Activated naive CD4-positive, alpha-beta T cell treated with anti-CD3 and anti-CD28 coated beads for 36 hours (primary cell): ENCODE measurements at regions not wholly inside any gene's neighbourhood (a gene's known extent, or its start where the extent isn't known, plus 50 kb on each side); places are given as distances from the start of the nearest gene placed in this dataset.
"Not testable (repeated sequence)": the region's sequence is repeated elsewhere in the genome, so short reads cannot be mapped to it uniquely, and the experiment has no call there.

Experiments used
- CTCF ChIA-PET: fragments of 350-600 bp; sonication (Branson Sonifier 250); formaldehyde crosslinking; loops from one replicate; lab custom pipeline; 2021; ENCODE audit warnings: antibody characterized with exemption; lab: Charles Lee
- DNase-seq: peaks from one replicate; pipeline ENCODE4 v3.0.0-alpha.2; 2020
- H3K27ac Mint-ChIP-seq: one replicate; pipeline ENCODE4 v1.8.0; 2021; ENCODE audit warnings: mild to moderate bottlenecking, mixed read lengths
- H3K27me3 Mint-ChIP-seq: one replicate; pipeline ENCODE4 v1.8.0; 2021; ENCODE audit warnings: low read depth, mixed read lengths
- H3K36me3 Mint-ChIP-seq: one replicate; pipeline ENCODE4 v1.8.0; 2021; ENCODE audit warnings: low read depth, mixed read lengths
- H3K4me1 Mint-ChIP-seq: one replicate; pipeline ENCODE4 v1.8.0; 2021; ENCODE audit warnings: low read depth, mixed read lengths
- H3K4me3 Mint-ChIP-seq: one replicate; pipeline ENCODE4 v1.8.0; 2021; ENCODE audit warnings: mild to moderate bottlenecking, moderate library complexity, mixed read lengths
- H3K9me3 Mint-ChIP-seq: one replicate; pipeline ENCODE4 v1.8.0; 2021; ENCODE audit warnings: mixed read lengths
- intact Hi-C: fragments of 100-400 bp; cut with micrococcal nuclease; formaldehyde crosslinking; loops from one replicate; pipeline ENCODE4 v1.15.1; 2023

DNA sequence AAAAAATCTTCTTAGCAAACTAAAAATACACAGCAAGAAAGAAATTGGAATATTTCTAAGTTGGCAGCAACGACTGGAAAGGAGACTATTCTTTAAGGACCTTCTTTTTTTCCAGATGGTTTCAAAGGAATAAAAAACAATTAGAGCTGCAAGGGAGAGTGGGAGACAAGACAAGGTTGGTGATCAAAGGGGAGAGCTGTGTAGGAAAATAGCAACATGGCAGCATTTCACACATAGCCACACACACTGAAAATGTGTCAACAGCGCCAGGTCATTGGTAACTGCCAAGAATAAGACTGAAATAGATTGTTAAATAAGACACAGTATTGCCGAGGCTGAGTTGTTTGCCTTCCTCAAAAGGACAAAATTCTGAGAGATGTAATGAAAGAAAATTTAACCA is 88.1 kb upstream of the TLE1 start:
- Mint-ChIP-seq H3K4me1 (no peaks in the 10 kb centered on the region), H3K9me3 (no peaks in the 10 kb centered on the region), H3K4me3 (no peak overlapping the region), H3K27ac (no peak overlapping the region), H3K27me3 (no peaks in the 10 kb centered on the region), H3K36me3 (no peaks in the 10 kb centered on the region)
- DNase-seq: no peak
- CTCF ChIA-PET: no interaction called here
- intact Hi-C loops: no loop called here

DNA sequence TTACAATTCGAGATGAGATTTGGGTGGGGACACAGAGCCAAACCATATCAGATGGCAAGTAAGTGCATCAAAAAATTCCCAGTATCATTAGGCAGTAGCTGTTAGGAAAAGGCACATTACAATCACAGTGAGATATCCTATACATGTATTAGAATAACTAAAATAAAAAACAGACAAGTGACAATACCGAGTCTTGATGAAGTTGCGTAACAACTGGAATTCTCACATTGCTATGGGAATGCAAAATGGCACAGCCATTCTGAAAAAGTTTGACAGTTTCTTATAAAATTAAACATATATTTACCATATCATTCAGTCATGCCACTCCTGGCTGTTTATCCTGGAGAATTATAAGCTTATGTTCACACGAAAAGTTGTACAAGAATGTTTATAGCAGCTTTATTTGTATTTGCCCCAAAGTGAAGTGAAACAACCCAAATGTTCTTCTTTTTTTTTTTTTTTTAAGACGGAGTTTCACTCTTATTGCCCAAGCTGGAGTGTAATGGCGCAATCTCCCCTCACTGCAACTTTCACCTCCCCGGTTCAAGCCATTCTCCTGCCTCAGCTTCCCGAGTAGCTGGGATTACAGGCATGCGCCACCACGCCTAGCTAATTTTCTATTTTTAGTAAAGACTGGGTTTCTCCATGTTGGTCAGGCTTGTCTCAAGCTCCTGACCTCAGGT is 93.1 kb upstream of the TLE1 start:
- no peak overlapping the region for H3K4me3 Mint-ChIP-seq
- CTCF ChIA-PET: no interaction called here
- no peaks in the 10 kb centered on the region for H3K4me1 Mint-ChIP-seq
- intact Hi-C loops: no loop called here
- no peak overlapping the region for H3K27ac Mint-ChIP-seq
- H3K36me3 Mint-ChIP-seq: no peaks in the 10 kb centered on the region
- no peaks in the 10 kb centered on the region for H3K27me3 Mint-ChIP-seq
- no peaks in the 10 kb centered on the region for H3K9me3 Mint-ChIP-seq
- no peak for DNase-seq

DNA sequence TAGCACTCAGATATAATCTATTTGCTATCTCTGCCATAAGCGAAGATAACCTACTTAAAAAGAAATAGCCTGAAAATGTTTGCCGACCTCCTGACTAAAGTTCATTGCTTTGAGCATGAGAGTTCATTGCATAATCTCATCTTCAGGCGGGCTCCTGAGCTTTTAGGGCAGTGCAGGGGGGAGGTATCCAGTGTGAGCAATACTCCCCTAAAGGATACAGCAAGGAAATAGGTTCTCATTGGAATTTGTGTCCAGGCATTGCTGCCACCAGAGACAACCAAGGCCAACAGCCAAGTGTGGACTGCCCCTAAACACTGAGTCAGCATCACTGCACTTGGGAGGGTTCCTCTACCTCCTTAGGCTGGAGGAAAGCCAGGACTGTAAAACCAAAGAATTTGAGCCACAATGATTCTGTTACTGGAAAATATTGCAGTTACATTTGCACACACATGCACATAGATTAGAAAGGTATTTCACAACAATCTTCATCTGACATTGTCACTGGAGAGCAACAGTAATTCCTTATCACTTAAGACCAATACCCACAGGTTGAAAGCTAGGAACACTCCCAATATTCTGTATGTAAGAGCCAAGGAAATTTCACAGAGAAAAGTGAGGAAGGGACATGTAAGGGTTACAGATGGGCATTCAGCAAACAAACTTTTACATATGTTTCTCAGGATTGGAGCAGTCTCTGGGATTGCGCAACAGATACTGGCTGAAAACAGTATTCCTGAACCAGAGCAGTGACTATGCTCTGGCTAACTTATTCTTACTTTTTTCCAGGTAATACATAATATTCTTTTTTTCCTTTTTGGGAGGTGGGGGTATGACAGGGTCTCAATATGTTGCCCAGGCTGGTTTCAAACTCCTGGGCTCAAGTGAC is 98.6 kb upstream of the TLE1 start:
- DNase-seq: no peak
- Mint-ChIP-seq H3K36me3 (no peaks in the 10 kb centered on the region), H3K27me3 (no peaks in the 10 kb centered on the region), H3K9me3 (peaks cover 3% of the 10 kb centered on the region), H3K4me1 (no peaks in the 10 kb centered on the region), H3K4me3 (no peak overlapping the region), H3K27ac (no peak overlapping the region)
- CTCF ChIA-PET: no interaction called here
- intact Hi-C loops: no loop called here

DNA sequence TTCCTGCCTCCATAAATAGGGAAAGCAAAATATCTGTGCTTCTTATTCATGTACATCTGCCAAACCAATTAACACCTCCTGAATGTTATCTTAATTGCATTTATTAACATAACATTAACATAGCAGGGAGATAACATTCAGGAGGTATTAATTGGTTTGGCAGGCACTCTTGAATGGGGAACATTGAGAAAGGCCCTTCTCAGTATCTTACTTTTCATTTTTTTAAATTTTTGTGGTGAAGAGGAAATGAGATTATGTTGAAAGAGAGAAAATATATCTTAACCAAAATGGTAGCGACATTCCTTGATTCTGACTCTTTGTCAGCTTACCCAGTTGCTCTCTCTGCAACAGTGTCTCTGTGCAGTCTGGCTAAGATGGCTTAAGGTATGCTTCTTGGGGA is 100.4 kb upstream of the TLE1 start:
- CTCF ChIA-PET: no interaction called here
- intact Hi-C loops: no loop called here
- no peaks in the 10 kb centered on the region for H3K36me3 Mint-ChIP-seq
- H3K27ac Mint-ChIP-seq: no peak overlapping the region
- H3K4me3 Mint-ChIP-seq: no peak overlapping the region
- peaks cover 3% of the 10 kb centered on the region for H3K9me3 Mint-ChIP-seq
- DNase-seq: no peak
- H3K27me3 Mint-ChIP-seq: no peaks in the 10 kb centered on the region
- no peaks in the 10 kb centered on the region for H3K4me1 Mint-ChIP-seq

DNA sequence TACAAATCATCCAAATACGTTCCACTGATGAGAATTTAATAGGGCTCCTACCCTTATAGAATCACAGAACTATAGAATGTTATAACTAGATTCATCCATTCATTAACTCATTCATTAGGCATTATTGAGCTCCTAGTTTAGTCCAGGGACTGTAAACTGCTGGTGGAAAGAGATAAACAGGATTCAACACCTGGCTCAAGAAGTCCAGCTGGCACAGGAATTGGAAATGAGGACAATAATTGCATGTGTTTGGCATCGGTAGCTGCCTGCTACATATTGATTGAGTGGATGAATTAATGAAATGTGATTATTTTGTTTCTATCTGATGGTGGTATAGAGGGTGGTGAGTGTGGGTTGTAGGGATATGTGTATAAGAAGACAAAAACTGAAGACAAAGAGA is 100.8 kb upstream of the TLE1 start:
- Mint-ChIP-seq H3K9me3 (peaks cover 3% of the 10 kb centered on the region), H3K27me3 (no peaks in the 10 kb centered on the region), H3K4me1 (no peaks in the 10 kb centered on the region), H3K27ac (no peak overlapping the region), H3K36me3 (no peaks in the 10 kb centered on the region), H3K4me3 (no peak overlapping the region)
- CTCF ChIA-PET: no interaction called here
- intact Hi-C loops: no loop called here
- DNase-seq: no peak

DNA sequence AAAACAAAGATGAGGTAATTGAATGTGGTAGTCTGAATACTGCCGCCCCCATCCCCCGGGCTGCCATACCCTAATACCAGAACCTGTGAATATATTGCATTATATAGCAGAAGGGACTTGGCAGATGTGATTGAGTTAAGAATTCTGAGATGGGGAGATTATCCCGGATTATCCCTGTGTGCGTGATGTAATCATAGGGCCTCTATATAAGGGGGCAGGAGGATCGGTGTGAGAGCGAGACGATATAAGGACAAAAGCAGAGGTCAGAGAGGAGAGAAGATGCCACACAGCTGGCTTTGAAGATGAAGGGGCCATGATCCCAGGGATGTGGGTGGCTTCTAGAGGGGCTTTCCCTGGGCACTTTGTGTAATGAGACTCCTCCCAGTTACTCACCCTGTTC is 101.7 kb upstream of the TLE1 start:
- no peaks in the 10 kb centered on the region for H3K27me3 Mint-ChIP-seq
- H3K36me3 Mint-ChIP-seq: no peaks in the 10 kb centered on the region
- H3K9me3 Mint-ChIP-seq: peaks cover 3% of the 10 kb centered on the region
- DNase-seq: no peak
- intact Hi-C loops: no loop called here
- H3K27ac Mint-ChIP-seq: no peak overlapping the region
- H3K4me3 Mint-ChIP-seq: no peak overlapping the region
- no peaks in the 10 kb centered on the region for H3K4me1 Mint-ChIP-seq
- CTCF ChIA-PET: no interaction called here

DNA sequence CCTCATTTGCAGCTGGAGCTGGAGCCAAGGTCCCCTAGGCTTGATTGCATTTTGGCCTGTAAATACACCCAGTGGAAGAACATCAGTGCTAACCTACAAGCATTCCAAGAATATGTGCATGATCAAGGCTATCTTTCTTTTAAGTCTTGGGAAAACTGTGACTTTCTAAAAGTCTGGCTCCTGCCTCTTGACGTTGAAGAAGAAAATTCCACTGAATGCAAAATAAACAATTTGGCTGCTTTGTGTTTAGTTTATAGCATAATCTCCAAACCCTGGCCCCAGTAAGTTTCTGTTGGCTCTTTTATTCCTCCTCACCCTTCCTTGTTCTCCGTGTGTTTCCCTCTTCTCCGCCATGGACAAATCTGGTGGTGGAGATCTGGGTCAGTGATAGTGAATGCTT is 109.3 kb upstream of the TLE1 start:
- Mint-ChIP-seq H3K4me1 (no peaks in the 10 kb centered on the region), H3K36me3 (no peaks in the 10 kb centered on the region), H3K9me3 (no peaks in the 10 kb centered on the region), H3K27me3 (no peaks in the 10 kb centered on the region), H3K4me3 (no peak overlapping the region), H3K27ac (no peak overlapping the region)
- CTCF ChIA-PET: no interaction called here
- intact Hi-C loops: no loop called here
- DNase-seq: no peak

DNA sequence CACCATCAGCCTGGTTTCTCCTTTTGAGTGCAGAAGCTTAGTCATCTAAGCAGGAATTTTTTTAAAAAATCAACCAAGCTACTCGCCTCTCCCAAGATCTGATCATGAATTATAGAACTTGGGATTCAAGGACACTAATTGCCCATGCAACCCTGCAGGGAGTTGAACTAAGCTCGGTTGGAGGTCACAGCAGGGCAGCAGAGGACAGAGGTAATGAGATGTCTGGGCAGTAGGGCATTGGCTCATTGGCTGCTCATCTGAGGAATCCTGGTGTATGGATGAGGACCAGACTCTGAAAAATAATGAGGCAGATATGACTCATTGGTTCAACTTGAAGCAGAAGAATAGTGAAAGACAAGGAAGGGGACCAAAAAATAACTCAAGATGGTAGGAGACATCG is 111.8 kb upstream of the TLE1 start:
- Mint-ChIP-seq H3K9me3 (no peaks in the 10 kb centered on the region), H3K36me3 (no peaks in the 10 kb centered on the region), H3K27me3 (no peaks in the 10 kb centered on the region), H3K27ac (no peak overlapping the region), H3K4me1 (no peaks in the 10 kb centered on the region), H3K4me3 (no peak overlapping the region)
- CTCF ChIA-PET: no interaction called here
- intact Hi-C loops: no loop called here
- no peak for DNase-seq

DNA sequence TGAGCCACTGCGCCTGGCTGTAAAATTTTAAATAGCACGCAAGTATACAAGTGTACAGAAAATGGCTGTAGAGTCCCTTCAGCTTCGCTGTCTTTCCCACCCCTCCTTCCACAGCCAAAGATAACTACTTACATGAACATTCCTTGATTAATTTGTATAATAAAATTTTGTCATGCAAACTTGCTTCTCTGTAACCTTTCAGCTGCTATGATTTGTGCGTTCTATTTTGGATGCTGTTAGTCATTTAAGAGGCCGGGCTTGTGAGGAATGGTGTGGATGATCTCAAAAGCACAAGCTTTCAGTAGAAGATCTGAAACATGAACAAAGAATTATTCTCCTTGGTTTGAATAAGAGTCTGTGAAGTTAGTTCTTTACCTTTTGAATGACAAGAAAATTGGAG is 115.0 kb upstream of the TLE1 start:
- no peak for DNase-seq
- Mint-ChIP-seq H3K36me3 (no peaks in the 10 kb centered on the region), H3K9me3 (no peaks in the 10 kb centered on the region), H3K27me3 (no peaks in the 10 kb centered on the region), H3K4me3 (no peak overlapping the region), H3K27ac (no peak overlapping the region), H3K4me1 (no peaks in the 10 kb centered on the region)
- intact Hi-C loops: no loop called here
- CTCF ChIA-PET: no interaction called here

DNA sequence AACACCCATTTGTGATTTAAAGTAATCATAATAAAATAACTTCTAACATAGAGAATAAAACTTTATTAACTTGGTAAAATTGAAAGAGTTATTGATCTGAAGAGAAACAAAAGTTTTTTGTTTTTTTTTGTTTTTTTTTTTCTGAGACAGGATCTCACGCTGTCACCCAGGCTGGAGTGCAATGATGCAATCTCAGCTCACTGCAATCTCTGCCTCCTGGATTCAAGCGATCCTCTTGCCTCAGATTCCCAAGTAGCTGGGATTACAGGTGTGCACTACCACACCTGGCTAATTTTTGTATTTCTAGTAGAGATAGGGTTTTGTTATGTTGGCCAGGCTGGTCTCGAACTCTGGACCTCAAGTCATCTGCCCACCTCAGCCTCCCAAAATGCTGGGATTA is 116.5 kb upstream of the SPATA31D4 start:
- H3K4me3 Mint-ChIP-seq, H3K9me3 Mint-ChIP-seq, CTCF ChIA-PET, intact Hi-C loops, H3K36me3 Mint-ChIP-seq, H3K27ac Mint-ChIP-seq, H3K27me3 Mint-ChIP-seq, DNase-seq: not testable (repeated sequence)
- H3K4me1 Mint-ChIP-seq: peaks cover 11% of the 10 kb centered on the region

DNA sequence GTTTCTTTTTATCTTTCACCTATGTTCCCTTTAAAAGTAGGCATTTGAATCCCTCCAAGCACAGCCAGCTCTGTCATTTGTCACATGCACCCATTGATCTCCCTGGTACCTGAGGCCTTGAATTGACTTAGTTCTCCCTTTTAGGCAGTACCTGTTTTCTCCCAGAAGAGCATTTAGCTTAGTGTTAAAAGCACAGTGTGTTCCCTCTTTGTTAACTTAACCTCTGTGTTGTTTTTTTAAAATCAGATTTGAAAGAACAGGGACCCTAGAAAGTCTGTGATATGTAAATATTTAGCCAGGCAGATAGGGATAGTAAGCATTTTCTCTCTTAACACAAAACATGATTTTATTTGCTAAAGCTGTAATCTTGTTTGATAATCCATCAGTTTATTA is 113.8 kb upstream of the SPATA31D4 start:
- CTCF ChIA-PET: no interaction called here
- H3K9me3 Mint-ChIP-seq: no peaks in the 10 kb centered on the region
- no peak overlapping the region for H3K4me3 Mint-ChIP-seq
- no peaks in the 10 kb centered on the region for H3K36me3 Mint-ChIP-seq
- DNase-seq: no peak
- intact Hi-C loops: no loop called here
- peaks cover 11% of the 10 kb centered on the region for H3K4me1 Mint-ChIP-seq
- no peak overlapping the region for H3K27ac Mint-ChIP-seq
- no peaks in the 10 kb centered on the region for H3K27me3 Mint-ChIP-seq

DNA sequence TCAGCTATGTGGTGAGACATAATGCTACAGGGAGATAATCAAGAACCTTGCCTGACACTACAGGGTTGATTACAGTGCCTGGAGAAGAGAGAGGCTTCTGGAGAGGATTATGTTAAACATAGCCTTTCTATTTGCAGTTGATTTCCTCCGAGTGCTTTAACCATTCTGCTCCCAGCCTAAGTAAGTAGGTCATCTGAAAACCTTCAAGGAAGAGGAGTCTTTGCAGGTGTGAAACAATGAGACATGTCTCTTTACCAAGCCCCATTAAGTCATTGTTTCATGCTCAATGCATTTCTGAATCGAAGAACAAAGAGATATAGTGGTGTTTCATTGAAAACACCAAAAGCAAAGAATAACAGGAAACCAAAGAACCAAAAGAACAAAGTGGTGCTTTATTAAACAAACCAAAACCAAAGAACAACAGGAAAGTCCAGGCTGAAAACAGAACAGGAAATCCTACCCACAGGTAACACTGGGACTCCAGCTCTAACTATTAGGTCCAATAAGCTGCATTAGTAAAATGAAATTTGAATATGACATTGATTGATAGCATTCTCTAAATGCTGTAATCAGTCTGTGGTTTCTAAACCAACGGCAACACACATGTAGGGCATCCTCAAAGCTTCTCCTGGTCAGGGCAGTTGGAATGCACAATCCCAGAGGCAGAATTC is 113.3 kb upstream of the SPATA31D4 start:
- CTCF ChIA-PET: interaction anchor here (0.6 kb wide), 1 partner anchor 36 kb away, joined by 5 read pairs; no protein-coding TSS in a partner anchor
- DNase-seq: no peak
- intact Hi-C loops: no loop called here
- Mint-ChIP-seq H3K4me3 (no peak overlapping the region), H3K36me3 (no peaks in the 10 kb centered on the region), H3K9me3 (no peaks in the 10 kb centered on the region), H3K27ac (no peak overlapping the region), H3K4me1 (peaks cover 11% of the 10 kb centered on the region), H3K27me3 (no peaks in the 10 kb centered on the region)
